GM19193 (cell line): ENCODE measurements at regions not wholly inside any gene's neighbourhood (a gene's known extent, or its start where the extent isn't known, plus 50 kb on each side); places are given as distances from the start of the nearest gene placed in this dataset.

Experiments
- POLR2A ChIP-seq: IDR thresholded peaks from 4 replicates; pipeline ENCODE4 v1.6.1; 2011; ENCODE audit not compliant: insufficient read depth, insufficient read length; ENCODE audit errors: extremely low read depth

DNA sequence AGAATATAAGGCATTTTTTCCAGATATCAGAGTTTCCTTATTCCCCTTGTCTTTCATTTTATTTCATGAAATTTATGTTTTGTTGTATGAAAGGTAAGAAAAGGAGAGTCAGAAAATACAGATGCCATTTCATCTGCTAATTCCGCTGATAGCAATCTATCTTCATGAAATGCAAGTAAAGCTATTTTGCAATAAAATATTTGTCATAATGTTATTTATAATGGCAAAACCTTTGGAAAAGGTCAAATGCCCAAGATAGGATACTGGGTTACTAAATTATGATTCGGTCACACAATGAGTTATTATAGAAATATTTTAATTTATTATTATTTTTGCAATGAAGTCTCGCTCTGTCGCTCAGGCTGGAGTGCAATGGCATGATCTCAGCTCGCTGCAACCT lies 124.2 kb downstream of the SPP2 start:
- TF ChIP-seq POLR2A, result no peak

DNA sequence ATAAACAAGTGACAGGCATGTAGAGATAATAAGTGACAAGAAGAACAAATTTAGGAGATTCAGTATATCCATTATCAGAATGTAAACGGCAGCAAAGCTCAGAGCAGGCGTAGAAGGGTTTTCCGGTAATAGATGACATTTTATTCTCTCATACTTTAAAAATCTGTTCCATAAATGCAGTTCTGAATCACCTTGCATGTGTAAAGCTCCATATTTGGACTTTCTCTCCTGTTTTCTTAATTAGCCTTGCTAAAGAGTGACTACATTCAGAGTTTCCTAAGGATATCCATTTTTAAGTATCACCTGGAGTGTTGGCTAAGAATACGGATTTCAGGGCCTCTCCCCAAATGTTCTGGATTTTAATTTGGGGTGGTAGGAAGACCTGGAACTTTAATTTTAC lies 122.0 kb downstream of the SPP2 start:
- no peak for TF ChIP-seq POLR2A

- no peak for TF ChIP-seq POLR2A
Measured at GRCh38 chr2:234172066-234172465, 121.6 kb downstream of the SPP2 start.

DNA sequence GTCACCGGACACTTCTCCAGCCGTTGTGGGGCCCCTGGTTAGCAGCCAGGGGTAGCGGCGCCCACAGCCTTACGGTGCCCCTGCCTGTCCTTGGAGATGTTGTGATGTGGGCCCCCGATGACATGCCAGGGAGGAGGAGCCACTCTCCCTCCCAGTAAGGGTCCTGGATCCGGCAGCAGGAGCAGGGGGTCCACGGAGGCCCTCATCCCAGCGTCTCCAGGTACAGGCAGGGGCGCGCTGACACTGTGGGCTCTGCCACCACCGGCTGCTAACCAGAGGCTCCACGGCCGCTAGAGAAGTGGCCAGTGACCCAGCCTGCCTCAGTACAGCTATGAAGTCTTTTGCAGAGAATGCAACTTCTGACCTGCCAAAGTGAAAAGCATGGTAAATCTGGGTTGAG lies 121.2 kb downstream of the SPP2 start:
- no peak for TF ChIP-seq POLR2A

DNA sequence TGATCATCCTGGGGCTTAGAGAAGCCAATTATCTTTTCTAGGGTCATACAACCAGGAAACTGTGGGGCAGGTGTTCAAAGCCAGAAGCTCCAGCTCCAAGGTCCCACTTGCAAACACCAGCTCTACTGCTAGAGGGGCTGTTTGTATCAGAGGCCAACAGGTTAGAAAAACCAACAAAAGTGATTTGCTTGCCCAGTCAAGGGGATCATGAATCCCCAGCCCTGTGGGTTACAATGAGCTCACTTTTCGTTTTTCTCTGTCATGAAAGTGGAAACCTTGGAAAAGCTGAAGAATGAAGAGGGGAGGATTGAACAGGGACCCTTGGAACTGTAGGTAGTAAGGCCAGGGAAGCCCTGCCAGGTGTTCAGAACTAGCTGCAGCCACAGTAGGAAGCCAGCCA lies 119.2 kb downstream of the SPP2 start:
- TF ChIP-seq POLR2A, result no peak

DNA sequence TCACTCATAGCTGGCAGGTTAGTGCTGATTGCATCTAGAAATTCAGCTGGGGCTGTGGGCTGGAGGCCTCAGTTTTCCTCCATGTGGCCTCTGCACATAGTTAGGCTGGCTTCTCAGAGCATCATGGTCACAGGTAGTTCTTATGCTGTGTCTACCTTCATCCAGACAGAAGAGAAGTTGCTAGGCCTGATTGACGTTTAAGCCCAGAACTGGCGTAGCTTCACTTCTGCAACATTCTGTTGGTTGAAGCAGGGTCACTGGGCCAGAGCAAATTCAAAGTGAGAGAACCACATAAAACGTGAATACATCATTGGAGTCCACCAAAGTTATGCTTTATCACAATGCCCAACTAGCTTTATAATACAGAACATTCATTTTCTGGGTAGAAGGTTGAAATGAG lies 116.0 kb downstream of the SPP2 start:
- no peak for TF ChIP-seq POLR2A

- no peak for TF ChIP-seq POLR2A
Measured at GRCh38 chr2:234165421-234165820, 114.9 kb downstream of the SPP2 start.

- no peak for TF ChIP-seq POLR2A
Measured at GRCh38 chr2:234164493-234165413, 114.3 kb downstream of the SPP2 start.

DNA sequence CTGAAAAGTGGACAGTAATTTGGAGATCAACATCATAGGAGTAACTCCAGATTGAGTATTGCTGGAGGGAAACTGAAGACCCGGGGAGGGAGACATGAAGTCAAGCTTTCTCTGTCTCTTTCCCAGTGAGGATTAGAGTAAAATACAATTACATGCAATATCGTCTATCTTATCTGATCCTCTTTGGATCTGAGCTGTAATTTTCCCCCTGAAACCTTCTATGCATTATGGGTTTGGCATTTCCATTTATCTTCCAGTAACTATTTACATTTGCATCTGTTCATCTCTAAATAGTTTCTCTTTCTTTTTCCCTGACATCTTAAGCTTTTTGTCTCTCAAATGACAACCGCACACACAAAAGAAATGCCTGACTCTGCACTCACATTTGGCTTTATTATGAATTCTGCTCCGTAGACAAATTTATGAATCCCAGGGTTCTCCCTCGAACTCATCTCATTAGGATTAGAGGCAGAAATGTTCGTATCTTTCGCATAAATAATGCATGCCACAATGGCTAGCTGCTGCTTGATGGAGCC lies 113.1 kb downstream of the SPP2 start:
- TF ChIP-seq POLR2A, result no peak

DNA sequence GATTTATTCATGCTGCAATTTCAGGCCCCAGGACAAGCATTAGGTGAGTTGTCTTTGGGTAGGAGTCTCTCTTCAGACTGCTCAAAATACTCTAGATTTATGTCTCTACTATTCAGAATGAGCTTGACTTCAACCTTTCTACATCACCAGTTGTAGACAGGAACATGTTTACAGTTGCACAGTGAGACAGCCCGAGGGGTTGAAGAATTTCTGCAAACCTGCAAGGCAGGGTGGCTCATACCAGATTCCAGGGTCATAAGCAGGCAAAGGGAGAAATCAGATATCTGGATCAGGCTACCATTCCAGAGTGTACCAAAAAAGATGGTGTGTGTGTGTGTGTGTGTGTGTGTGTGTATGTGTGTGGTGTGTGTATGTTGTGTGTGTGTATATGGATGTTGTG lies 112.4 kb downstream of the SPP2 start:
- no peak for TF ChIP-seq POLR2A

DNA sequence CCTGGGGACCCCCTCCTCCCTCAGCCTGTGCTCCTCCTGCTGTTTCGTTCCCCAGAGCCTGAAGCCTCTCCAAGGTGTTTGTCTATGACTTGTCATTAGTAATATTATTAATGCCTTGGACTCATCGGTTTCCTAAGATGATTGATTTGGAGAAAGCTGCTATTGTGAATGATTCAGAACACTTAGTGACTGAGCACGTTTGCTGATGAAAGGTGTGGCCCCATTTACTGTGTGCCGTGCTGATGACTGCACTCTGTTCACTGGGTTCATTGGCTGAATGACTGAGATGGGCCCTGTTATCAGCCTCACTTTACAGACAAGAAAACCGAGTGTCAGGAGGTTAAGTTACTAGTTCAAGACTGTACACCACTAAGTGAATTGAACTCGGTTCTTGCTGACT lies 111.4 kb downstream of the SPP2 start:
- TF ChIP-seq POLR2A, result no peak

- no peak for TF ChIP-seq POLR2A
Measured at GRCh38 chr2:234158812-234159211, 108.3 kb downstream of the SPP2 start.

DNA sequence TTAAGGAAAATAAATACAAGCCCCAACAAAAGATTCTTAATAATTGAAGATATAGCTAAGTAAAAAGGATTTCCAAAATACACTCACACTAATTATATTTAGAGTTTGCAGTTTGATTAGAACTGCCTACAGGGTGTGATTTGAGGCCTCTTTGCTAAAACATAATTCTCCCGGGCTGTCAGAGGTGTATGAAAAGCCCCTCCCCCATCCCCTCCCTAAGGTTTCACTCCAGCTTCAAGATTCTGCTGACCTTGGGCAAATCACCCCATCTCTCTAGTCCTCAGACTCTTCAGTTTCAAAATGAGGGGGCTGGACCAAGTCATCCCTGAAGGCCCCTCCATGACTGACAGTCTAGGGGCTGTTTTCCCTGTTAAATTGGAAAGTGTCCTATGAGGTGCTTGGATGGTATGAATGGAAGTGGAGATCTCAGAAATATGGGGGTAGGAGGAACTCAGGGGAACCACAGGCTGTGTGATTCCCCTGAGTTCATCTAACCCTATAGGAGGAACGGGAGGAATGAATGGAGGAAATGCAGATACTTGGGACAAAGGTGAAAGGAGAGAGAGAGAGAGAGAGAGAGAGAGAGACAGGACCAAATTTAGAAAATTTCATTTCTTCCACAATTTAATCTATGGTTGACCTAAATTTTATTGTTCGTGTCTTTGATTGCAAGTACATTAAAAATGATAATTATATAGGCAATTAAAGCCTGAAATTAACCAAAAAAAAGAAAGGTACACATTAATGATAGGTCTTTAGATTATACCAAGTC lies 107.5 kb downstream of the SPP2 start:
- no peak for TF ChIP-seq POLR2A

- TF ChIP-seq POLR2A, result no peak
Measured at GRCh38 chr2:234156326-234156725, 105.8 kb downstream of the SPP2 start.

DNA sequence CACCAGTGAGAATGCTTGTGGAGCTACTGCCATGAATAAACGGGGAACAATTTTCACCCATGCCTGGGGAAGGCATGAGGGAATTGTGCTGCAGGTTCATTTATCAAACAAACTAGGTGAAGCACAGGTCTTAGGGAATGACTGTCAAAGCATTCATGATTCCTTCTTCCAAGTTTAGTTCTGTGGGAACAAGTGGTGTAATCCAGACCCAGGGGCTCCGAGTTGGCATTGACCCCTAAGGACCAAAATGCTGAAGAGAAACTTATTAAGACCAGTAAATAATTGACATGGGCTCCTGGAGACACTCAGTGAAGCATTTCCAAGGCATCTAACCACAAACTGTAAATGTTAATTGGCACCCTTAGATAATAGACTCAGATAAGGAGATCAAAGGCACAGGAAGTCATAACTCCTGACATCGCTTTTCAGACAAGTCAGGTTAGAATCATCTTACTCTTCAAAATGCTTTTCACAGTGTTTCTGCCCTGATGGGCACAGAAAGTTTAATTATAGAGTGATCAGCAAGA lies 96.9 kb downstream of the SPP2 start:
- TF ChIP-seq POLR2A, result no peak
